Left cardiac atrium (tissue), 4 donors: ENCODE measurements at regions not wholly inside any gene's neighbourhood (a gene's known extent, or its start where the extent isn't known, plus 50 kb on each side); places are given as distances from the start of the nearest gene placed in this dataset.
A peak's percentile ranks its signal among the peaks of the same experiment; 100 is the strongest.

Experiments
- ATAC-seq, 2 donors: fragments of 200-7000 bp; cut with Tn5 transposase; one replicate each; pipeline ENCODE4 v1.9.1; 2020; ENCODE audit warnings: mild to moderate bottlenecking in 2 of 2, moderate library complexity in 2 of 2
- DNase-seq: peaks from one replicate; pipeline ENCODE4 v3.0.0-alpha.2; 2020
- intact Hi-C, 2 donors: fragments of 100-400 bp; cut with DNase I; formaldehyde crosslinking; loops; one replicate each; pipeline versions ENCODE4 v1.14.1 to v1.15.1; 2022 to 2023
- donor health status: DM: no; HTN: yes; CAD: no.
- donor health status: DM: no; HTN: yes; CAD: no; lungs with severe emphysema.
- donor health status: DM: yes; HTN: yes; CAD: no.
- donor health status: Dilated cardiomyopathy.

- intact Hi-C loops = loop anchor here in 1 of 2 donors (10.0 kb wide), 1 partner anchor 52 kb away; no protein-coding TSS in a partner anchor
- no peak for ATAC-seq
Measured at GRCh38 chr9:110136802-110137201, 71.2 kb downstream of the C9orf152 start.

GRCh38 chr9:110140276-110140675 lies 67.7 kb downstream of the C9orf152 start:
- intact Hi-C loops = no loop called here

More at GRCh38 chr9:110136802-110137201, 71.2 kb downstream of the C9orf152 start:
- no peak for DNase-seq

GRCh38 chr9:110141227-110141793 lies 66.6 kb downstream of the C9orf152 start:
- ATAC-seq (peak; percentile 67 to 74), DNase-seq (peak; percentile 71)

More at GRCh38 chr9:110140276-110140675, 67.7 kb downstream of the C9orf152 start:
- ATAC-seq = no peak
- no peak for DNase-seq

GRCh38 chr9:110142253-110142652 lies 65.7 kb downstream of the C9orf152 start:
- DNase-seq (no peak), ATAC-seq (no peak)
- intact Hi-C loops = no loop called here

More at GRCh38 chr9:110141227-110141793, 66.6 kb downstream of the C9orf152 start:
- intact Hi-C loops = no loop called here

GRCh38 chr9:110142868-110143481 lies 65.0 kb downstream of the C9orf152 start:
- ATAC-seq (no peak), DNase-seq (no peak)
- intact Hi-C loops = no loop called here

GRCh38 chr9:110143485-110143884 lies 64.5 kb downstream of the C9orf152 start:
- ATAC-seq (peak; percentile 38 to 63), DNase-seq (no peak)
- intact Hi-C loops = no loop called here

- ATAC-seq = peak; percentile 17 to 29
- intact Hi-C loops = no loop called here
- no peak for DNase-seq
Measured at GRCh38 chr9:110143950-110144545, 63.9 kb downstream of the C9orf152 start.

- intact Hi-C loops = no loop called here
- no peak for ATAC-seq
- no peak for DNase-seq
Measured at GRCh38 chr9:110146373-110146772, 61.6 kb downstream of the C9orf152 start.

- DNase-seq (no peak), ATAC-seq (peak; percentile 42 to 47)
- intact Hi-C loops = no loop called here
Measured at GRCh38 chr9:110148384-110148783, 59.6 kb downstream of the C9orf152 start.

- DNase-seq (no peak), ATAC-seq (peak in 1 of 2 donors; percentile 20)
- intact Hi-C loops = no loop called here
Measured at GRCh38 chr9:110148891-110149290, 59.1 kb downstream of the C9orf152 start.
